ENCODE measurements at regions not wholly inside any gene's neighbourhood (a gene's known extent, or its start where the extent isn't known, plus 50 kb on each side); places are given as distances from the start of the nearest gene placed in this dataset.

DNA sequence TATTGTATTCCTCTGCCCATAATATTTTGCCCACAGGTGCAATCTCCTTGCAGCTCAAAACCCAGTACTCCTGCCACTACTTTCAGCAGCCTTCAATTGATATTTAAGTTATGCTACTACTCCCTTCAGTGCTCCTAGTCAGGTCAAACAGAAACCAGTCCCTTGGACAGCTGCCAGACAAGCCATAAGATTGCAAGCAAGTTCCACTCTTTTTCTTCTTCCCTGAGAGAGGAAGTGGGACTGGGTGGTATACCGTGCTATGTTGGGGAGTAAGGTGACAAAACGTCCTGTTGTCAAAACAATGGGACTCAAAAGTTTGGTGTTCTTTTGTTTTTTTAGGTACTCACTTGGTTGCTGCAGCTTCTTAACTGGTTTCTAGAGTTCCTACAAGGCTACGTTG is 63.1 kb upstream of the FRY start:
- TF ChIP-seq, protein P1, sequence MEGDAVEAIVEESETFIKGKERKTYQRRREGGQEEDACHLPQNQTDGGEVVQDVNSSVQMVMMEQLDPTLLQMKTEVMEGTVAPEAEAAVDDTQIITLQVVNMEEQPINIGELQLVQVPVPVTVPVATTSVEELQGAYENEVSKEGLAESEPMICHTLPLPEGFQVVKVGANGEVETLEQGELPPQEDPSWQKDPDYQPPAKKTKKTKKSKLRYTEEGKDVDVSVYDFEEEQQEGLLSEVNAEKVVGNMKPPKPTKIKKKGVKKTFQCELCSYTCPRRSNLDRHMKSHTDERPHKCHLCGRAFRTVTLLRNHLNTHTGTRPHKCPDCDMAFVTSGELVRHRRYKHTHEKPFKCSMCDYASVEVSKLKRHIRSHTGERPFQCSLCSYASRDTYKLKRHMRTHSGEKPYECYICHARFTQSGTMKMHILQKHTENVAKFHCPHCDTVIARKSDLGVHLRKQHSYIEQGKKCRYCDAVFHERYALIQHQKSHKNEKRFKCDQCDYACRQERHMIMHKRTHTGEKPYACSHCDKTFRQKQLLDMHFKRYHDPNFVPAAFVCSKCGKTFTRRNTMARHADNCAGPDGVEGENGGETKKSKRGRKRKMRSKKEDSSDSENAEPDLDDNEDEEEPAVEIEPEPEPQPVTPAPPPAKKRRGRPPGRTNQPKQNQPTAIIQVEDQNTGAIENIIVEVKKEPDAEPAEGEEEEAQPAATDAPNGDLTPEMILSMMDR (IDR thresholded peaks at IDR 0.05): no peak
- TF ChIP-seq POLR2A (IDR thresholded peaks at IDR 0.05): no peak
